Mucosa of gallbladder (tissue), 1 donor: ENCODE measurements at regions not wholly inside any gene's neighbourhood (a gene's known extent, or its start where the extent isn't known, plus 50 kb on each side); places are given as distances from the start of the nearest gene placed in this dataset.
A peak's percentile ranks its signal among the peaks of the same experiment; 100 is the strongest.
"Not testable (repeated sequence)": the region's sequence is repeated elsewhere in the genome, so short reads cannot be mapped to it uniquely, and the experiment has no call there.

ENCODE experiments used
- DNase-seq: peaks from one replicate; pipeline ENCODE4 v3.0.0-alpha.2; 2020; ENCODE audit warnings: low spot score
- donor health status: DM: no; HTN: no; CAD: no.

DNA sequence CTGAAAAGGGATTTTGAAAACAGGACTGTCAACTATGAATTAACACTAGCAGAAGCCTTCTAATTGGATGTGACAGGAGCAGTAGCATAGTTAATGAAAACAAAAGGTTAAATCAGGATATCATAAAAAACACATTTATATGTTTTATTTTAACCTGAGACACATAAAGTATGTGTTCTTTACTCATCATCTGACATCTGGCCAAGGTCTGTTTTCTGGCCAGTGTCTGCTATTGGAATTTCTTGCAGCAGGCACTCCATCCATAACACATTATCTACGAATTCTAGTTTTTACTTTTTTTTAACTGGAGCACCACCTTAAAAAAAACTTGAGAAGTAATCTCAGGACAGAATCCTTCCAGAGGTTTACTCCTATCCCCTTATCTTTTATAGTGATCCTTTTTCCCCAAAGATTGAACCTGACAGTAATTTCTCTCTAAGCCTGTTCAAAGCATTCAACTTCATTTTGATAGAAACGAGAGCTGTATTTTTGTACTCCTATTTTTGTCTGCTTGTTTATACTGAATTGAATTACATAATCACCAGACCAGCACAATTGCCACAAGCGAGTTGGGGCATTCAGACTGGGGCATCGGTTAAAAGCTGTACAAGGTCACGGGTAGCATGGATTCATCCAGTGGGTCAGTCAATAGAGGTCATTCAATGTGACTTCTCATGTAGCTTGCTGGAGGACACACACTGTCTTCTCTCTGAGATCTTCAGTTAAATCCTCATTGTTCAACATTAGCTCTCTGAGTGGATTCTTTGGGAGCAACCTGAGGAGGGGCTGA is 205.6 kb upstream of the CLINT1 start:
- no peak for DNase-seq

DNA sequence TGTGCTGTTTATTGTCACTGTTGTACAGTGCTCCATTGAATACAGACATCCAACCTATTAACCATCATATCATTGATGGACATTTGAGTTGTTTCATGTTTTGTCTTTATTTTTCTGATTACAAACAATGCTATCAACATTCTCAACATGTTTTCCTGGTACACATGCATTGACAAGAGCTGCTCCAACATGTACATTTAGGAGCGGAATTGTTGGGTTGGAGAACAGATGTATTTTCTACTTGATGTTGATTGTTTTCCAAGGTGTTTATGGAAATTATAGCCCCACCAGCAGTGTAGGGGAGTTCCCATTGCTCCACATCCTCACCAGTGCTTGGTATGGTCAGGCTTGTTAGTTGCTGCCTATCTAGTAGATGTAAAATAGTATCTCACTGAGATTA is 204.1 kb upstream of the CLINT1 start:
- DNase-seq, result no peak

DNA sequence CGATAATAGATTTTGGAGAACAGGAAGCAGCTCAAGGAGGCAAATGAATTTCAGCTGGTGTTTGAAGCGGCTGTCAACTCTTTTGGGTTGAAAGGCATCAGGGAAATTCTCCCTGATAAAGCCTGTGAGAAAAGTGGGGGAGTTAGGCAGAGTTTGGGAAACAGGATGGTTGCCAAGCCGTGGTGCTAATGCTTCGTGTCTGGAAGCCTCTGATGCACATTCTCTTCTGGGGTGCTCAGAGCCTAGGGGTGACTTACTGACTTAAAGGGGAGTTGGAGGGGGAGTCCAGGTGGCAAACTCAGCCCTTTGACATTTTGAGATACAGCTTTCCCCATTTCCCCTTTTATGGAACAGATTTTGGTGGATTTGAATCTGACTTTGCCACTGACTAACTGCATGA is 202.5 kb upstream of the CLINT1 start:
- DNase-seq, result no peak

DNA sequence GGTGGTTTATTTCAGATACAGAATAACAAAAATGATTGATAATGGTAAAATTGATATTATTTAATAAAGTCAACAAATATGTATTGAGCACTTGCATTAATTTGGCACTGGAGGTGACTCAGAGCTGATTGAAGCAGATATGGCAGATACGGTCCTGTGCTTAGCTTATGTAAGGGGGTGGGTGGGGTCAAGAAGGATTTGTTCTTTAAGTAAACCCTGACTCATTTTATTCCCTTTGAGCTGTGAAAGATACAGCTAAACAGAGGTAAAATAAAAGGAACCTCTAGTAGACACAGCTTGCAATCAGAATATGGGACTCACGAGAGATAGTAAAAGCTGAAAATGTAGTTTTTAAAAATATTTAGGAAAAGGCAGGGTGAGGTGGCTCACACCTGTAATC is 201.3 kb upstream of the CLINT1 start:
- DNase-seq, result no peak

DNA sequence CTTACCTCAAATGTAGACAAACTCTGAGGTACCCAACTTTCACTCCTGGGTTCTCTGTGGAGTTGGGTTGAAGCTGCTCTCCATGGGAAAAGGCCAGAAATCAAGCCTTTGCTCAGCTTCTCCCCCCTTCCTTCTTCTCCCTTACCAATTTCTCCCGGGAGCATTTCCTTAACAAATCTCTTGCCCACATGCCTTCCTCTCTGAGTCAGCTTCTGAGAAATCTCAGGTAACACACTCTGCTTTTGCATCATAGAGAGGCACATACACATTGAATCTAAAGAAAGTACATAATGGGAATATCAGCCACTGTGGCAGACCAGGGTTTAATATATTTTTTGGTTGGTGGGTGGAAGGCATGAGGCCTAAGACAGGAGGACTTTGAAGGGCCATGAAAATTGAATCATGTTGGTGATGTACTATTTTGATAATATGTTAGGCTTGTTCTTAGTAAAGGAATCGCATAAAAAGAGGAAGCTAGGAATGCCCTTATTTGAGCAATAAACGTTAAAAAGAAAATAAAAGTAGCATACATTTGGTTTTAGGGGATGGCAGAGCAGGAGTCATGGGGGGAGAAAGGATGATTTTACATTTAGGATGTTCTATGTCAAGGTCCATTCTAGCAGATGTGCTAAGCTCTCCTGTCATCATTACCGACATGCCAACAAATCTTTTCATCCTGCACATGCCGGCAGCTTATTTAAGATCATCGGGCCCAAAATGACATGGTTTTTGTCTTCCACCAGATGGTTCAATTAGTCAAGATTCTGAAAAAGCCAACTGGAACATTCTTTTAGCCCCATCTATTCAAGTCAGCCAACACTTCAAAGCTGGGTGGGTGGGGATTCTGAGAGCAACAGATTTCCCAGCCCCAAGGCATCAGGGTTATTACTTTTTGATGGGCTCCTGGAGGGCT is 199.5 kb upstream of the CLINT1 start:
- no peak for DNase-seq

DNA sequence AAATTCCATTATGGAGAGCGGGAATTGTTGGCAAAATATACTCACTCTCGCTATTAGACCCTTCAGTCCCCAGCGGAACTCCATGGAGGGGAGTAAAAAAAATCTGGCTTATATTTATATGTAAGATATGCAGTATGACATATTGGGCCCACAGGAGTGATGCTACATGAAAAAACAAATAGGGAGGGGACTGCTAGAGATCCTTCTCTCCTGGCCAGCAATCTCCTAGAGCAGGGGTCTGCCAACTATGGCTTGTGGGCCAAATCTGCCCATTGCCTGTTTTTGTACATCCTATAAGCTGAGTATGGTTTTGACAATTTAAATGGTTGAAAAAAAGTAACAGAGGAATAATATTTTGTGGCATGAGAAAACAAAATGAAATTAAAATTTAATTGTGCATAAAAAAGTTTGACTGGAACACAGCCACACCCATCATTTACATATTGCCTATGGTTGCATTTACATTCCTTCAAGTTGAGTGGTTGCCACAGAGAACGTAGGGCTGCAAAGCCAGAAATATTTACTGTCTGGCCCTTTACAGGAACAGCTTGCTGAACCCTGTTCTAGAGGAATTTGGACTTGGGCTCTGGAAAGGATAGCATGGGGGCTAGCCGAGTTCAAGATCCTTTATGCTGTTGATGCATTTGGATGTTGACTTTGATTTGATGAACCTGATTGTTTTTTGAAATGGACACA is 197.3 kb upstream of the CLINT1 start:
- DNase-seq, result no peak

DNA sequence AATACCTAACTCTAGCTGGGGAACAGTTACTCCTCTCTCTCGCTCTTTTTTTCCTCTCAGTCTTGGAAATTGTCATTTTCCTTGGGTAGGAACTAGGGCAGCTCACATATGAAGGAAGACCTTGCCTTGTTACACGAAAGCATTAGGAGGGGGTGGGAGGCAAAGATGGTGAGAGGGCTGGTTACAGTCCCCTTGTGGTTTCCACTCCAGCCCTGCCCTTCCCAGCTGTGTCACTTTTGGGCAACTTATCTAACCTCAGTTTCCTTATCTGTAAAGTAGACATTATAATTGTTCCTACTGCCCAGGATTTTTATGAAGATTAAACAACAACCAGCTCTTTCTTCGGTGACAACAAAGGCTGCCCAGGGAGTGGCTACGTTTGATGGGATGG is 196.2 kb upstream of the CLINT1 start:
- no peak for DNase-seq

DNA sequence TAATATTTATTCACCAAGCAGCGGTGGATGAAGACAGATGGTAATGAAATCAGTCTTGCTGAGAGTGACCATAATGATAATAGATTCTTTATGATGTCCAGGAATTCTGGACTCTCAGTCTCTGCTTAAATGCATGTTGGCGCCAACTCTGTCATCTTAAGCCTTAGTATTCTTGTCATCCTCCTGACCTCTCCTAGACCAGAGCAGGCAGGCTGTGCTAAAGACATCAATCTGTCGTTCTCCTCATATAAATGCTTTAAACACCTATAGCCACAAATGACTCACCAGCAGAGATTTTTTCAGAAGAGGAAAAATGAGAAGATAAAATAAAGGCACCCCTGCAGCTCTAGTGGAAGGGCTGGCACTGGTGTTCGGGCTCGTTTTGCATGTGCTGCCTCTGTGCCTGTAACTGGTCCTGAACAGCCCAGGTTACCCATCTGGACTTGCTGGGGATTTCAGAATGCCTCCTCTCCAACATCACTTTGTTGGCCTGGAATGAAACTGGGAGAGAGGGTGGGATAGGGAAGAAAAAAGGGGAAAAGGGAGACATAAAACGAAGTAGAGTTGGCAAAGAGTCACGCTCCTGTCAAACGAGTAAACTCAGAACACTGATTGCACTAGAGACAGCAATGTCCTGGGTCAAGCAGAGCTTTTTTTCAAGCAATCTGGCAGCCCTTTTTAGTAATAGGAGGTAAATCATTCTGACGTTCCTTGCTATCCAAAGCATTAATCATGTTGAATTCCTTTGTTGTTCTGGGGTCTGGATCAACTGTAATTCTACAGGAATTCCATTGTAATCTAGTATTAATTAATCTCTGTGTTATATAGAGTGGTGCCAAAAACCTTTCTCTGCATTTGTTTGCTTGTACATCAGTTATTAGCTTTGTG is 195.5 kb upstream of the CLINT1 start:
- no peak for DNase-seq

DNA sequence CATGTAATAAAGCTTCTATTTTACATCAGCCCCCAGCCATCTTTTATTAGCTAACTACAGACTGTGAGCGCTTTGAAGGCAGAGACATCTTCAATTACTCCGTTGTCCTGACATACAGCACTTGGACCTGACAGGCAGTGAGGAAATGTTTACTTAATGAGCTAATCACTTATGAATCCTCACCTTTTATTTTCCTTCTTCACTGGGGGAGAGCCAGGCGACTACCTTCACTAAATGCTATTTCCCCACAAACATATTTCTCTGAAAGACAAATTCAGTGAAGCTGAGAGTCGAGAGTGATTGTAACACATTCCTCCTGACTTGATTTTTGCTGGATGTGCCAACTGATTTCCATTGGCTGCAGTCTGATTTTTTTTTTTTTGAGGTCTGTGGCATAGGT is 192.1 kb upstream of the CLINT1 start:
- DNase-seq, result no peak

DNA sequence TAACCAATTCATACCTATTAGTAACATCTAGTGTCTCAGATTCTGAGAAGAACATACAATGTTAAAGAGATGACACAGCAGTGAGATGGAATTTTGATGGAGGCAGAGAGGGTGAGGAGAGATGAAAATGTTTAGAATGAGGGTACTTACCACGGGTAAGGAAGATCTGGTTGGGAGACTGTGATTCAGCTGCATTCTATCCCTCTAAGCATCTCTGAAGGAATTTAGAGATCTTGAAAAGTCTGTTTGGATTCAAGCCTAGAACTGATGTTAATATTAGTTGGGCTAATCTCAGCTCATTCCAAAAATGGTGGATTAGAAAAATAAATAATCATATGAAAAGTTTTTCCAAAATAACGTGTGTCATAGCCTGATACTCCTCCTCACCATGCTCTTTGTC is 191.5 kb upstream of the CLINT1 start:
- DNase-seq, result no peak

DNA sequence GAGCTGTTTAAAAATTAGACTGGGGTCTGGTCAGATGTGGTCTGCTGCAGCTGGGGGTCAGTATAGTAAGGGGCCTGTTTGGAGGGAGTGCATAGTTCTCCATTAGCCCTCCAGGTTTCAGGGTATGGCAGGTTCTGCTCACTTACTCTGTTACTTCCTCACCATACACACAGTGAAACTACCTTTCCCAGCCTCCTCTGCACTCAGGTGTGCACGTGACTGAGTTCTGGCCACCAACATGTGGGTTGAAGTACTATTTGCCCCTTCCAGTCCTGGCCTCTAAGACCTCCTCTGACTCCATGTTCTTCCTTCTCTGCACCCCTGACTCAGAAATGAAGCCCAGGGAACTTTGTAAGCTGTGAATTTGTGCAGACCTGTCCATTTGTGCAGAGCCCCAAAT is 190.5 kb upstream of the CLINT1 start:
- DNase-seq, result no peak

DNA sequence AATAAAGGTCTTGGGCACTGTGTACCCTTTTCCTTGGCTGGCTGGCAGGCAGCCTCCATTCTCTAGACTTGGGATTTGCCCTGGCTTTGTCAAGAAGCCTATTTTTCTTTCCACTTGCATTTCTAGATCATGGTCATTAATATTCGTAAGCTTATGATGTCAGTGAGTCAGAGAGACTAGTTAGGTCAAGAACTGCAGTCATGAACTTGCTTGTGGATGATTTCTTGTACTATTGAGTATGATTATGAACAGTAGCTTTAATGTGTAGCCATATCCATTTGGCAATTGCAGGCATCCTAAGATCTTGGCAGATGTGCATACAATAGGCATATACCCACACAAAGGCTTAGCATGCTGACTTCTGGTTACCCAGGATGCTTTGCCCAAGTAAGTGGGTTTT is 186.8 kb upstream of the CLINT1 start:
- no peak for DNase-seq

DNA sequence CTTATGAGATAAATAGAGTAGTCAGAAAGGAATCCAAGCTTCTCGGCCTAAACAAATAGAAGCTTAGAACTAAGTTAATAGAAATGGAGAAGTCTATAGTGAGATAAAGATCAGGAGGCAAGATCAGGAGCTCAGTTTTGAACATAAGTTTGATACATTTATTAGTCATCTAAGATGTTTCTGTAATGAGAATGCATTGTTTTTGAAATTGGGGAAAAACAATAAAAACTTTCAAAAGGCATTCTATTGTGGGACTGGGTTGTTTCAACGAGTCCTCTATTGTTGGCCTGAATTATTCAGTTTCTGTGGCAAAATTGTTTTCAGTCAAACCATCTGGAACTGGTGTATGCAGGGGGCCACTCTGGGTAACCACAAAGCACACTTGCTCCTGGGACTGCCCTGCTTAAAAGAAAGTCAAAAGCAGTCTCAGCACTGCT is 181.0 kb upstream of the CLINT1 start:
- no peak for DNase-seq

DNA sequence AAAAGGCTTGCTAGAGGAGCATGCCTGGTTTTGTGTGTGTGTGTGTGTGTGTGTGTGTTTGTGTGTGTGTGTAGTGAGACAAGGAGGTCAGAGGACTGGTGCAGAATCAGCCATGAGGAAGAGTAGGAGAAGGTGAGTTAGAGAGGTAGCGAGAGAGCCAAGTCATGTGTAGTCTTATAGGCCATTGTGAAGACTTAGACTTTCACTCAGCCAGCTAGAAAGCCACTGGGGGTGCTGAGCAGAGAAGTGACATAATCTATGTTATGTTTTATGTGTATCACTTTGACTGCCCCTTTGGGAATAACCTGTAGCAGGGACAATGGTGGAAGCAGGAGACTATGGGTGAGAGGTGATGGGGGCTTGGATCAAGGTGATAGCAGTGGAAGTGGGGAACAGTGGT is 180.5 kb upstream of the CLINT1 start:
- DNase-seq, result no peak

DNA sequence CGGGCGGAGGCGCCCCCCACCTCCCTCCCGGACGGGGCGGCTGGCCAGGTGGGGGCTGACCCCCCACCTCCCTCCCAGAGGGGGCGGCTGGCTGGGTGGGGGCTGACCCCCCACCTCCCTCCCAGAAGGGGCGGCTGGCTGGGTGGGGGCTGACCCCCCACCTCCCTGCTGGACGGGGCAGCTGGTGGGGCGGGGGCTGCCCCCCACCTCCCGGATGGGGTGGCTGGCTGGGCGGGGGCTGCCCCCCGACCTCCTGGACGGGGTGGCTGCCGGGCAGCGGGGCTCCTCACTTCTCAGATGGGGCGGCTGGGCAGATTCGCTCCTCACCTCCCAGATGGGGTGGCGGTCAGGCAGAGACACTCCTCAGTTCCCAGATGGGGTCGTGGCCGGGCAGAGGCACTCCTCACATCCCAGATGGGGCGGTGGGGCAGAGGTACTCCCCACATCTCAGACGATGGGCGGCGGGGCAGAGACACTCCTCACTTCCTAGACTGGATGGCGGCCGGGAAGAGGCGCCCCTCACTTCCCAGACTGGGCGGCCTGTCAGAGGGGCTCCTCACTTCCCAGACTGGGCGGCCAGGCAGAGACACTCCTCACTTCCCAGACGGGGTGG is 178.1 kb upstream of the CLINT1 start:
- DNase-seq, result not testable (repeated sequence)

DNA sequence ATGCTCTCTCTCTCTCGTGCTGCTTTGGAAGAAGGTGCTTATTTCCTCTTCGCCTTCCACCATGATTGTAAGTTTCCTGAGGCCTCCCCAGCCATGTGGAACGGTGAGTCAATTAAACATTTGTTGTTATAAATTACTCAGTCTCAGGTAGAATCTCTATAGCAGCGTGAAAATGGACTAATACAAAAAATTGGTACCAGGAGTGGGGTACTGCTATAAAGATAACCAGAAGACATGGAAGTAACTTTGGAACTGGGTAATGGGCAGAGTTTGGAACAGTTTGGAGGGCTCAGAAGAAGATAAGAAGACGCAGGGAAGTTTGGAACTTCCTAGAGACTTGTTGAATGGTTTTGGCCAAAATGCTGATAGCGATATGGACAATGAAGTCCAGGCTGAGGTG is 175.6 kb upstream of the CLINT1 start:
- DNase-seq, result not testable (repeated sequence)

DNA sequence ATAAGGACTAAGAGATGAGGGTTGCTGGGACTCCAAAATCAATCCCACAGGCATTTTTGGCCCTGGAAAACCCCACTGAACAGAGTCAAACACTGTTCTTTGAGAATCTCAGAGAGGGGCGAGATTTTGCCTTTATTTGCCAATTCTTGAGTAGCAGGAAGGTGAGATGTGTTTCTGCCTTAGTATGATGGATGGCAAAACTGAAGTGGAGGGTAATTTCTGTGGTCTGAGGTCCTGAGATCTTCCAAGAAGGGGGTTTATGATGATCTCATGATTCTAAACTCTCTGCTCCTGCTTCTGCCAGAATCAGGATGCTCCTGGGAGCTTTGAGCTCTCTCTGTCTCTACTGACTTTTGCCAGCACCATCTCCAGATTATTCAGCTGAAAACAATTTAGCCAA is 174.8 kb upstream of the CLINT1 start:
- DNase-seq, result no peak

DNA sequence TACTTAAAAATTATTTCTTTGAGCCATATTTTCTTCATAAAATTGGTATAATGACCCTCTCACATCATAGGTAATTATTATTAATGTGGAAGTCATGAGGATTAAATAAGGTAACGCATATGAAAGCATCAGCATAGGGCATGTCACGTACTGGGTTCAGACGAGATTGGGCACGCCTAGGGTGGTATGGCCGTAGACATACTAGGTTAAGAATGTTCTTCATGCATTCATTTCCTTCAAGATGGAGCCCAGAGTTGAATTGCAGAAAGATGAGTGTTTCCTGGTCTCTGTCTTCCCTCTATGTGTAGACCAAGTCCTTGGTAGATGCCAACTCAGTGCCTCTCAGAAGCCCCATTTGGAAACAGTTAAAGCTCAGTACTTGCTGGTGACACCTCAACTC is 174.1 kb upstream of the CLINT1 start:
- no peak for DNase-seq

DNA sequence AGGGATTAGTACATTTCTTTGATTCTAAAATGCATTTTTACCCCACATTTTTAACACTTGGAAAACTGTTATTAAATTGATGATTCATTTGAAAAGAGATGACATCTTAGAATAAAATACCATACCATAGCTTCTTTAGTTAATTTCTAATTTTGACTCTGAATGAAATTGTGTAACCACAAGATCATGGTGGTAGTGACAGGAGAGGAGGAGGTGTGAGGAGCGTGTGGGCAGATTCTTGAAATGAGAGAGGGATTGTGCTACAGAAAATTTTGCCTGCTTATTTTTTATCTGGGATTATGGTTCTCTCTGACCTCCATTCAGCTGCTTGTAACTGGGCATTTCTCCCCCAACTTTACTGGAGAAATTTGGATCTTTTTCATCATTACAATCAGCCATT is 173.3 kb upstream of the CLINT1 start:
- no peak for DNase-seq

DNA sequence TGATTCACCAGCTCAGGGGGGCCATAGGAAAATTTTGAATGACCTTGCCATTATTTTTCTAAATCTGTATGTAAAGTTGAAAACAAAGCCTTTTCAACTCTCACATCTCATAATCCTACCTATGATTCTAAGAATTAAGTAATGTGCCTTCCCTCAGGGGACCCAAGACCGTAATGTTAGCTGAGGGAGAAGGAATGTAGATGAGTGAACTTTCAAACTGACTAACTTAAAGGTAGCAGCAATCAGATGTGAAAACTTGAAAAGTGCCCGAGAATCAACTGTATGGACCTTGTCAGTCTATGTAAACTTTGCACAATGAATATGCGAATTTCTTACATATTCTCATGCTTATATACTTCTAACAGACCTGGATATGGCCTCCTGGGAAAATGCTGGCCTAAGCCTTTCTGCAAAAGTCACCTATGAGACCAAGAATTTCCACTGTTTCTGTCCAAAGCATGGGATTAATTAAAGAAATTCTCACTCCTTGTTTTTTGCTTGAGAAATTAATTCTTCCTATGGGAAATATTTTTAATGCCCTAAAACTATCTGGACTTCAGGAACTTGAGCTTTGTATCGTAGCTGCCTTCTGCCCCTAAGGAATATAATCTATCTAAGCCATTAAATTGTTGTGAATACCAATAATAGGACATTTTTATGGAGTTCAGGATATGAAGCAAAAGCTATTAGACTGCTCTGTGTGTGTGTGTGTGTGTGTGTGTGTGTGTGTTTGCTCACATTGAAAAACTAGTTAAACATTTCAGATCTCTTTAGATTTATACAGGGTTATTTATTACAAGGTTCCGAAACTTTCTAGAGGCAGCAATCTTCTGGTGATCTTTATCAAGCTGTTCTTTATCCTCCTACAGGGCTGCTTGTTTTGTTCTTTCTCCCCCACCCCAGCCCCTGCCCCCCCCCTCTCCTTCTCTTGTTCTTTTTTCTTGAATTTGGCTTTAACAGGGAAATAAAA is 169.1 kb upstream of the CLINT1 start:
- peak; percentile 44 for DNase-seq
